Adrenal gland (tissue), 5 donors: ENCODE measurements at regions not wholly inside any gene's neighbourhood (a gene's known extent, or its start where the extent isn't known, plus 50 kb on each side); places are given as distances from the start of the nearest gene placed in this dataset.

Experiments used
- POLR2A ChIP-seq, 2 donors: fragments of 450-650 bp; IDR thresholded peaks; one replicate each; pipeline ENCODE4 v1.6.1; 2017; ENCODE audit warnings: antibody characterized with exemption in 2 of 2, mild to moderate bottlenecking in 2 of 2, moderate library complexity in 1 of 2
- TF ChIP-seq, protein P1 (sequence below), 6 experiments: fragments of 450-650 bp in 4 of 6; fragments of 200-600 bp in 2 of 6; sonication (generic) in 1 of 6; IDR thresholded peaks; 1 replicate in 5 of 6; 2 replicates in 1 of 6; pipeline versions ENCODE4 v1.5.1 to v1.8.0; 2016 to 2021; ENCODE audit warnings: antibody characterized with exemption in 6 of 6, mild to moderate bottlenecking in 2 of 6, moderate library complexity in 1 of 6
- donor health status: DM: no; HTN: no; CAD: no.

- TF ChIP-seq, protein P1, sequence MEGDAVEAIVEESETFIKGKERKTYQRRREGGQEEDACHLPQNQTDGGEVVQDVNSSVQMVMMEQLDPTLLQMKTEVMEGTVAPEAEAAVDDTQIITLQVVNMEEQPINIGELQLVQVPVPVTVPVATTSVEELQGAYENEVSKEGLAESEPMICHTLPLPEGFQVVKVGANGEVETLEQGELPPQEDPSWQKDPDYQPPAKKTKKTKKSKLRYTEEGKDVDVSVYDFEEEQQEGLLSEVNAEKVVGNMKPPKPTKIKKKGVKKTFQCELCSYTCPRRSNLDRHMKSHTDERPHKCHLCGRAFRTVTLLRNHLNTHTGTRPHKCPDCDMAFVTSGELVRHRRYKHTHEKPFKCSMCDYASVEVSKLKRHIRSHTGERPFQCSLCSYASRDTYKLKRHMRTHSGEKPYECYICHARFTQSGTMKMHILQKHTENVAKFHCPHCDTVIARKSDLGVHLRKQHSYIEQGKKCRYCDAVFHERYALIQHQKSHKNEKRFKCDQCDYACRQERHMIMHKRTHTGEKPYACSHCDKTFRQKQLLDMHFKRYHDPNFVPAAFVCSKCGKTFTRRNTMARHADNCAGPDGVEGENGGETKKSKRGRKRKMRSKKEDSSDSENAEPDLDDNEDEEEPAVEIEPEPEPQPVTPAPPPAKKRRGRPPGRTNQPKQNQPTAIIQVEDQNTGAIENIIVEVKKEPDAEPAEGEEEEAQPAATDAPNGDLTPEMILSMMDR (IDR thresholded peaks at IDR 0.05): no peak
- TF ChIP-seq POLR2A (IDR thresholded peaks at IDR 0.05): no peak
Observed at GRCh38 chr1:213898684-213899083, 89.1 kb upstream of the PROX1 start.
